ENCODE measurements at regions not wholly inside any gene's neighbourhood (a gene's known extent, or its start where the extent isn't known, plus 50 kb on each side); places are given as distances from the start of the nearest gene placed in this dataset.

GRCh38 chr5:169445191-169445590 lies 138.4 kb upstream of the SPDL1 start:
- DNase-seq (ENCODE audit: low spot score): no peak
- POLR2A ChIA-PET (ENCODE audit: low non-redundant PET): no interaction called here
- no peak overlapping the region for H3K27ac ChIP-seq
- CTCF ChIA-PET: no interaction called here
- TF ChIP-seq, protein P1, sequence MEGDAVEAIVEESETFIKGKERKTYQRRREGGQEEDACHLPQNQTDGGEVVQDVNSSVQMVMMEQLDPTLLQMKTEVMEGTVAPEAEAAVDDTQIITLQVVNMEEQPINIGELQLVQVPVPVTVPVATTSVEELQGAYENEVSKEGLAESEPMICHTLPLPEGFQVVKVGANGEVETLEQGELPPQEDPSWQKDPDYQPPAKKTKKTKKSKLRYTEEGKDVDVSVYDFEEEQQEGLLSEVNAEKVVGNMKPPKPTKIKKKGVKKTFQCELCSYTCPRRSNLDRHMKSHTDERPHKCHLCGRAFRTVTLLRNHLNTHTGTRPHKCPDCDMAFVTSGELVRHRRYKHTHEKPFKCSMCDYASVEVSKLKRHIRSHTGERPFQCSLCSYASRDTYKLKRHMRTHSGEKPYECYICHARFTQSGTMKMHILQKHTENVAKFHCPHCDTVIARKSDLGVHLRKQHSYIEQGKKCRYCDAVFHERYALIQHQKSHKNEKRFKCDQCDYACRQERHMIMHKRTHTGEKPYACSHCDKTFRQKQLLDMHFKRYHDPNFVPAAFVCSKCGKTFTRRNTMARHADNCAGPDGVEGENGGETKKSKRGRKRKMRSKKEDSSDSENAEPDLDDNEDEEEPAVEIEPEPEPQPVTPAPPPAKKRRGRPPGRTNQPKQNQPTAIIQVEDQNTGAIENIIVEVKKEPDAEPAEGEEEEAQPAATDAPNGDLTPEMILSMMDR (conservative IDR thresholded peaks at IDR 0.05; ENCODE audit: low read depth): no peak

GRCh38 chr5:169442913-169443784 lies 140.4 kb upstream of the SPDL1 start:
- POLR2A ChIA-PET (ENCODE audit: low non-redundant PET): no interaction called here
- H3K27ac ChIP-seq: no peak overlapping the region
- TF ChIP-seq, protein P1 (conservative IDR thresholded peaks at IDR 0.05; ENCODE audit: low read depth): no peak
- DNase-seq (ENCODE audit: low spot score): no peak
- CTCF ChIA-PET: no interaction called here

GRCh38 chr5:169442403-169442874 lies 141.1 kb upstream of the SPDL1 start:
- TF ChIP-seq, protein P1 (conservative IDR thresholded peaks at IDR 0.05; ENCODE audit: low read depth): no peak
- CTCF ChIA-PET: no interaction called here
- no peak overlapping the region for H3K27ac ChIP-seq
- no peak for DNase-seq (ENCODE audit: low spot score)
- POLR2A ChIA-PET (ENCODE audit: low non-redundant PET): no interaction called here

DNA sequence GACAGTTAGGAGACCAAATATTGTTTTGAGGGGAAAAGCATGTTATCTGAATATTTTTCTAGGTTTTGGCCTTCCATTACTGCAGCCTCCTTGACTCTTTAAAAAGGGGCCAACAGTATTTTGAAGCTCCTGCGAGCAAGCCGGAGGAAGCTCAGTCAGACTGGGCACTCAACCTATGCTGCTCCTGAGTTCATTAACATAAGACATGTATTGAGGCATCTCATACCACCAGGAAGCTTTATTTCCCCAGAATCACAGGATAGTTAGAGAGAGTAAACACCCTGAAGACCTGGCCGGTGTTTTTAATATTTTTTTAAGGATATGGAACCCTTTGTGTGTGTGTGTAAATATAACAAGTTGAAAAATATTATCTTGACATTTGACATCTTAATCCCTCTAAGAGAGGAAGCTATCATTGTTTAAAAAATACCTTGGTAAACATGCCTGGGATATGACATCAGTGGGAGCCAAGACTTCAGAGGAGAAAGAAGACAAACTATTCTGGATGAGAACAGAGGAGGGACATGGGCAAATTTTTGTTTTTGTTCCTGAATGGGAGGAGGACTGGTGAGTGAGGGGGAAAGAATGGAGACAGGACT lies 139.3 kb upstream of the SLIT3 start:
- H3K27ac ChIP-seq: no peak overlapping the region
- CTCF ChIA-PET: interaction anchor here (0.5 to 0.6 kb wide), 3 partner anchors 99 to 430 kb away, joined by 3 read pairs; no protein-coding TSS in a partner anchor
- no peak for DNase-seq (ENCODE audit: low spot score)
- TF ChIP-seq, protein P1 (conservative IDR thresholded peaks at IDR 0.05; ENCODE audit: low read depth): no peak
- POLR2A ChIA-PET (ENCODE audit: low non-redundant PET): no interaction called here

GRCh38 chr5:169439362-169439761 lies 138.4 kb upstream of the SLIT3 start:
- no peak for DNase-seq (ENCODE audit: low spot score)
- ChIA-PET CTCF (interaction anchor here (0.5 kb wide), 1 partner anchor 1544 kb away, joined by 3 read pairs; no protein-coding TSS in a partner anchor), POLR2A (ENCODE audit: low non-redundant PET) (no interaction called here)
- no peak overlapping the region for H3K27ac ChIP-seq
- TF ChIP-seq, protein P1 (conservative IDR thresholded peaks at IDR 0.05; ENCODE audit: low read depth): no peak

DNA sequence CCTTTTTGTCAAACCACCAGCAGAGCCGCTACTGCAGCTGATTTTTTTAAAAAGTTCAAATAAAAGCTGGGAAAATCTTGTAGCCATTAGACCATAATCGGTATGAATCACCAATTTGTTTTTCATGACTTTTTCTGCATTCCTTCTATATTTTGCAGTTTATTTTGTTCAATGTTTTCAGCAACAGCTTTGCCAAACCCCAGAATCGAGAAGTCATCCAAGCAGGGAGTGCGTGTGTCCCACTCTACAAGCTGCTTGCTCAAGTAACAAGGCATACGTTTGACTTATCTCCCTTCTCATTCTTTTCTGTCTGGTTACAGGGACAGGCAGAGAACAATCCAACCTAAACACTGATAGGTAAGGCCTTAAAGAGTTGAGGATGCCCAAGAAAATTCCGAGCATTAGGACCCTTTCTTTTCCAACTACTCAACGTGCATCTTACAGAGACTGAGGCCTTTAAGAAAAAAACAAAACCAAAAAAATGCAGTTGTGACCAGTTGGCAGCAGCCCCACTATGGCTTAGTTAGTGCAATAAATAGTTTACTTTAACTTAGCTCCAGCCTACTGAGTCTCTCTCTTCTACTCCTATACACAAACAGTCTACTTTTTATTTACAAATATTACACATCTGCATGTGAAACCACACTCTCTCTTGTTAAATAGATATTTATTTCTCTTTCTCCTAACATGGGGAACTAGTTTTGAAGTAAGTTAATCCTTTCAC lies 134.7 kb upstream of the SLIT3 start:
- TF ChIP-seq, protein P1 (conservative IDR thresholded peaks at IDR 0.05; ENCODE audit: low read depth): no peak
- CTCF ChIA-PET: interaction anchor here (0.7 kb wide), 2 partner anchors 392 to 709 kb away, joined by 3 to 8 read pairs; no protein-coding TSS in a partner anchor

More for the DNA sequence above, 134.7 kb upstream of the SLIT3 start:
- no peak overlapping the region for H3K27ac ChIP-seq
- no peak for DNase-seq (ENCODE audit: low spot score)
- POLR2A ChIA-PET (ENCODE audit: low non-redundant PET): no interaction called here
